ENCODE measurements at regions not wholly inside any gene's neighbourhood (a gene's known extent, or its start where the extent isn't known, plus 50 kb on each side); places are given as distances from the start of the nearest gene placed in this dataset.

- no peaks in the 10 kb centered on the region for H3K9me3 ChIP-seq
- ATAC-seq (no peak), DNase-seq (no peak)
- H3K4me1 ChIP-seq = no peaks in the 10 kb centered on the region
- TF ChIP-seq CTCF (IDR thresholded peaks at IDR 0.05 in 4 of 5, conservative IDR thresholded peaks at IDR 0.05 in 1 of 5) (no peak), POLR2A (IDR thresholded peaks at IDR 0.05) (no peak)
- H3K4me3 ChIP-seq = no peak overlapping the region
- in situ Hi-C loops (cut with MboI; ENCODE audit: low sequenced_read_pairs in 4 of 4) (no loop called here), intact Hi-C loops (cut with DNase I; ENCODE audit: low total_unique reads) (no loop called here)
- H3K36me3 ChIP-seq = no peaks in the 10 kb centered on the region
- no peaks in the 10 kb centered on the region for H3K27me3 ChIP-seq
- H3K27ac ChIP-seq = no peak overlapping the region
Observed at GRCh38 chr2:62441421-62441820, 64.6 kb downstream of the TMEM17 start.

GRCh38 chr2:62440281-62440946 lies 65.6 kb downstream of the TMEM17 start:
- in situ Hi-C loops (cut with MboI; ENCODE audit: low sequenced_read_pairs in 4 of 4) (no loop called here), intact Hi-C loops (cut with DNase I; ENCODE audit: low total_unique reads) (no loop called here)
- no peaks in the 10 kb centered on the region for H3K9me3 ChIP-seq
- TF ChIP-seq POLR2A (IDR thresholded peaks at IDR 0.05) (no peak), CTCF (IDR thresholded peaks at IDR 0.05 in 4 of 5, conservative IDR thresholded peaks at IDR 0.05 in 1 of 5) (no peak)
- no peaks in the 10 kb centered on the region for H3K4me1 ChIP-seq
- no peak for ATAC-seq
- H3K27ac ChIP-seq = no peak overlapping the region
- H3K36me3 ChIP-seq = no peaks in the 10 kb centered on the region
- no peaks in the 10 kb centered on the region for H3K27me3 ChIP-seq
- H3K4me3 ChIP-seq = no peak overlapping the region
- no peak for DNase-seq

- no peak overlapping the region for H3K27ac ChIP-seq
- H3K9me3 ChIP-seq = no peaks in the 10 kb centered on the region
- intact Hi-C loops (cut with DNase I; ENCODE audit: low total_unique reads) (no loop called here), in situ Hi-C loops (cut with MboI; ENCODE audit: low sequenced_read_pairs in 4 of 4) (no loop called here)
- no peaks in the 10 kb centered on the region for H3K27me3 ChIP-seq
- H3K4me3 ChIP-seq = no peak overlapping the region
- no peak for TF ChIP-seq POLR2A (IDR thresholded peaks at IDR 0.05)
- no peak for TF ChIP-seq CTCF (IDR thresholded peaks at IDR 0.05 in 4 of 5, conservative IDR thresholded peaks at IDR 0.05 in 1 of 5)
- H3K4me1 ChIP-seq = no peaks in the 10 kb centered on the region
- H3K36me3 ChIP-seq = no peaks in the 10 kb centered on the region
- ATAC-seq = no peak
- DNase-seq = no peak
Observed at GRCh38 chr2:62439425-62439824, 66.6 kb downstream of the TMEM17 start.

GRCh38 chr2:62437785-62438184 lies 68.2 kb downstream of the TMEM17 start:
- TF ChIP-seq POLR2A (IDR thresholded peaks at IDR 0.05) (no peak), CTCF (IDR thresholded peaks at IDR 0.05 in 4 of 5, conservative IDR thresholded peaks at IDR 0.05 in 1 of 5) (no peak)
- Histone ChIP-seq H3K4me3 (no peak overlapping the region), H3K27me3 (no peaks in the 10 kb centered on the region), H3K27ac (no peak overlapping the region), H3K4me1 (no peaks in the 10 kb centered on the region), H3K9me3 (no peaks in the 10 kb centered on the region), H3K36me3 (no peaks in the 10 kb centered on the region)
- no peak for DNase-seq
- intact Hi-C loops (cut with DNase I; ENCODE audit: low total_unique reads) = no loop called here
- no peak for ATAC-seq
- in situ Hi-C loops (cut with MboI; ENCODE audit: low sequenced_read_pairs in 4 of 4) = no loop called here

GRCh38 chr2:62435720-62436119 lies 70.3 kb downstream of the TMEM17 start:
- no peak overlapping the region for H3K4me3 ChIP-seq
- no peak overlapping the region for H3K27ac ChIP-seq
- intact Hi-C loops (cut with DNase I; ENCODE audit: low total_unique reads) (no loop called here), in situ Hi-C loops (cut with MboI; ENCODE audit: low sequenced_read_pairs in 4 of 4) (no loop called here)
- H3K36me3 ChIP-seq = no peaks in the 10 kb centered on the region
- H3K9me3 ChIP-seq = no peaks in the 10 kb centered on the region
- no peaks in the 10 kb centered on the region for H3K4me1 ChIP-seq
- ATAC-seq = no peak
- TF ChIP-seq POLR2A (IDR thresholded peaks at IDR 0.05) = no peak
- no peak for TF ChIP-seq CTCF (IDR thresholded peaks at IDR 0.05 in 4 of 5, conservative IDR thresholded peaks at IDR 0.05 in 1 of 5)
- no peaks in the 10 kb centered on the region for H3K27me3 ChIP-seq
- DNase-seq = no peak

Measured in gastrocnemius medialis (tissue), 4 donors.